ENCODE measurements at regions not wholly inside any gene's neighbourhood (a gene's known extent, or its start where the extent isn't known, plus 50 kb on each side); places are given as distances from the start of the nearest gene placed in this dataset.

DNA sequence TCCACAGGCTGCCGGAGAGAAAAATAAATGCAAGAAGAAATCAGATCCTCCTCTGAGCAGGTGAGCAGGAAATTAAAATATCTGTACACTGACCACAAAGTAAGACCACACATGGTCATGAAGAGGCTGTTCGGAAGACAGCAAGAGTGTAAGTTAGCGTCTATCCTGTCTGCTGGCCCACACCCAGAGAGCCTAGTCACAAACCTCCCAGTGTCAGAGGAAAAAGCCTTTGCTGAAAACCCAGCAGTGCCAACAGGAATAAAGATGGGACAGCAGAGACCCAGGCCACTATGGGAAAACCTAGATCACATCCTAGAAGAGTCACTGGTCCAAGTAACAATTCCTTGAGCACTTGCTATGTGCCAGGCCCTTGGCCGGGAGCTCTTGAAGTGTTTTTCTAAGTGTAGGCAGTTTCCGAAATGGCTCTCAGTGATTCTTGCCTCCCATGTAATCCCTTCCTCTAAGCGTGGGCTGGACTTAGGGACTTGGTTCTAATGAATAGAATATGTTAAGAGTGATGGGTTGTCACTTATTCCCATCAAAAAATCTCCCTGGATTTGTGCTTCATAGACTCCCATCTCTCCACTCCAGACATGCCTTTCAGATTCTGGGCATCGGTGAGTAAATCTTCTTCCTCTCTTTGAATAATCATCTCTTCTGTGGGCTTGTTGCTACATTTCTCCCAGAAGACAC lies 110.9 kb upstream of the PKDCC start:
- no peak for DNase-seq
- Mint-ChIP-seq H3K9me3 (no peaks in the 10 kb centered on the region), H3K4me3 (no peak overlapping the region), H3K4me1 (no peaks in the 10 kb centered on the region), H3K27me3 (ENCODE audit: low read depth in 3 of 3) (peaks cover under 1 to 3% (median 2%) of the 10 kb centered on the region in 3 donors), H3K36me3 (no peaks in the 10 kb centered on the region), H3K27ac (peak overlapping the region in 1 of 6 donors; percentile 26)

DNA sequence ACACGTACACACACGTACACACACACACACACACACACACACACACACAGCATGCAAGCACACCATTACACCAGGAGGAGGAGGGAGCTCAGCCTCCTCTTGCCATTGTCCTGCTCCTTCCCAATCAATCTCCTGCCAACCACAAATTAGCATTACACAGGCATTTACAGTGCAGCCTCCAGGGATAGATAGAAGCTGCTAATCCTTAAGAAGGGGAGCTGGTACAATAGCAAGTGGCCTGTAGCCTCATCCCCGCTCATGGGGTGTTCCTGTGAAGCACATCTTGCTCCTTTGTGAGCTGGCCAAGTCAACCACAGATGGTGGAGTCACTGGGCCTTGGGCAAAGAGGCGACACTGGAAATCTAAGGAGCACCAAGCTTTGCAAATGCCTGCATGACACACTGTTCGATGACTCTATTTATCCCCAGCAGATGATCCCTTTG lies 110.3 kb upstream of the PKDCC start:
- Mint-ChIP-seq H3K9me3 (no peaks in the 10 kb centered on the region), H3K27ac (peak overlapping the region in 1 of 6 donors; percentile 26), H3K4me1 (no peaks in the 10 kb centered on the region), H3K4me3 (no peak overlapping the region), H3K36me3 (no peaks in the 10 kb centered on the region), H3K27me3 (ENCODE audit: low read depth in 3 of 3) (peaks cover 2 to 3% (median 3%) of the 10 kb centered on the region in 3 donors)
- no peak for DNase-seq

DNA sequence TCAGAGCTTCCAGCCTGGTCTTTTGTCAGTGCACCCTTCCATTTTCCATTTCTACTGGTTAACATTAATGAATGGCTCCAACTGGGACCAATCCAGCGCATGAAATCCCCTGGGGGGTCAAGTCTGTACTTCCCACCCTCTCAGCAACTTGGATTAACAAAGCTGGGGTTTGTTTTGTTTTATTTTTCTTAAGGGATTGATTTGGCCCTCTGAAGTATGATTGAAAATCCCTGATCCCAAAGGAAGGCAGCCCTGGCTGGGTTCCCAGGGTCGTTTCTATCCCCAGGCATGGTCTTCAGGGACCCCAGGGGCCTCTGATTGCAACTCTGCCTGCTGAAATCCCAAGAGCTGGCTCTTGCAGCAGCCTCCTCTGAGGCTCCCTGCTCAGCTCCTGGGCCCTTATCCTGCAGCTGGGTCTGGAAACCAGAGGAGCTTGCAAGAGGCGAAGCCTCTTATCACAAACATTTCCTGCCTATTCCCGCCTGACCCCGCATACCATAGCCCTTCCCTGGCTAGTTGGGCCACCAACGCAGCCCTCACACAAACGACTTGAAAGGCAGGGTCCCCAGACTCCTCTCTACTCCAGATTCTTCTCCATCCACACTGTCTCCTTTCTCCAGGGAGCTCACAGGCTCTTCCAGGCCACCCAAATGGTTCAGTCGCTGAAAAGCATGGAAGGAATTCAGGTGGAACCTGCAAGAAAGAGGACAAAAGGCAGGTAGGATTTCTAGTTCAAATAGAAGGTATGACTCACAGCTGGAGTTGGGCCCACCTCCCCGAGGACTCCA lies 109.7 kb upstream of the PKDCC start:
- Mint-ChIP-seq H3K4me1 (no peaks in the 10 kb centered on the region), H3K27ac (no peak overlapping the region)

DNA sequence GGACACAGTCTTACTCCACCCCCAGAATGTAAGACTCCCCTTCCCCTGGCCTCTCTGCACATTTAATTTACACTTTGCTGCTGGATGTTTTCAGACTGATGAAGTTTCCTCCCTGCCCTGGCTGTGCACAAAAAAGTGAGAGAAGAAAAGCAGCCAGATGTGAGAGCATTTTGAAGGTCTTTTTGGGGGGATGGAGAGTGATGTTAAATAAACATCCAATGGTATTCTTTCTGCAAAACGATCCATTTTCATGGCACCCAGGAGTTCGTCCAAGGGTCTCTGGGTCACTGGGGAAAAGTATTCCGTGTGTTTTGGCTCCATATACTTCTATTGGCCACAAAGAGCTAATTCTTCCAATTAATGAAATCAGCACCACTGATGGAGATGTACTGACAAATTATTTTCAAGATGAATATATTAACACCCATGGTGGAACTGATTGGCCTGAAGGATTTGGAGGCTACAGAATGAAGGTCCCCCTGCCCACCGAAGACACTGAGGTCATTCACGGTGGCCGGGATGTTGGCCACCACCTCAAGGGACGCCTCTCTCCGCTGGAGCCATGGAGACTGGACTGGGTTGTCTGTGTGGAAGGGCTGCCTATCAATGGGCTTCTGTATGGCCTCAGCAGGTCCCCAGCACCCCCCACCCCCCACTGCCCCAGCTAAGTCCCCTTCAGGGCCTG lies 107.6 kb upstream of the PKDCC start:
- H3K36me3 Mint-ChIP-seq = no peaks in the 10 kb centered on the region
- no peaks in the 10 kb centered on the region for H3K4me1 Mint-ChIP-seq
- no peaks in the 10 kb centered on the region for H3K9me3 Mint-ChIP-seq
- H3K27ac Mint-ChIP-seq = no peak overlapping the region
- DNase-seq = no peak
- no peak overlapping the region for H3K4me3 Mint-ChIP-seq
- H3K27me3 Mint-ChIP-seq (ENCODE audit: low read depth in 3 of 3) = peaks cover 2 to 5% (median 2%) of the 10 kb centered on the region in 3 donors

More for the DNA sequence above, 109.7 kb upstream of the PKDCC start:
- no peaks in the 10 kb centered on the region for H3K36me3 Mint-ChIP-seq
- H3K4me3 Mint-ChIP-seq = no peak overlapping the region
- no peaks in the 10 kb centered on the region for H3K9me3 Mint-ChIP-seq
- peaks cover 2 to 3% (median 3%) of the 10 kb centered on the region in 3 donors for H3K27me3 Mint-ChIP-seq (ENCODE audit: low read depth in 3 of 3)
- DNase-seq = no peak

DNA sequence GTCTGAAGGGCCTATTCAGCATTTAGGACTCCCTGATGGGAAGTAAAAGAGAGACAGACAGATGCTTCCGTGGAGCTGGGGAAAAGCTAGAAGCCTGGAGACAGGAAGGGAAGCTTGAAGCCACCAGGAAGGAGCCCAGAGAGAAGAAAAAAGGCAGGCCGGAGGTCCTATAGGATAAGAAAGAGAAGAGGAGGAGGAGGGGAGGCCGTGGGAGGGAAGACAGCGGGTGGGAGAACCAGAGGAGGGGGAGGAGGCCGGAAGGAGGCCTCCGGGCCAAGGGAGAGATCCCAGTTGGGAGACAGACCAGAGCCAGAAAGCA lies 107.1 kb upstream of the PKDCC start:
- H3K9me3 Mint-ChIP-seq = no peaks in the 10 kb centered on the region
- no peak overlapping the region for H3K4me3 Mint-ChIP-seq
- H3K4me1 Mint-ChIP-seq = no peaks in the 10 kb centered on the region
- H3K27me3 Mint-ChIP-seq (ENCODE audit: low read depth in 3 of 3) = peaks cover 2 to 5% (median 5%) of the 10 kb centered on the region in 3 donors
- no peak overlapping the region for H3K27ac Mint-ChIP-seq
- no peaks in the 10 kb centered on the region for H3K36me3 Mint-ChIP-seq
- no peak for DNase-seq

DNA sequence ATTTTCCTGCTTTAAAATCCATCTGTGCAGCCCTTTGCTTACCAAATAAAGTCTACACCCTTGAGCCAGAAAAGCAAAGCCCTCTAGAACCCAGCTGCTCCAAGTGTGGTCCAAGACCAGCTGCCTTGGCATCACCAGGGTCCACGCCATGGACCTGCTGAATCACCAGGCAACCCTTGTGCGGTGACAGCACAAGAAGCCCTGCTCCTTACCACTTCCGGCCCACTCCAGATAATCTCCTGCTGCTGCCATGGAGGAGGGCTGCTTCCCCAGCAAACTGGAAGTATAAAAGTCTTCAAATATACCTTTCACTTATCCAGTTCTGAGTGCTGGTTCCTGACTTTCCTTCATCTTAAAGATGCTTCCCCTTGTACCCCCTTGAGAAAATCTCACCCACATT lies 106.0 kb upstream of the PKDCC start:
- Mint-ChIP-seq H3K27me3 (ENCODE audit: low read depth in 3 of 3) (peaks cover 5 to 6% (median 5%) of the 10 kb centered on the region in 3 donors), H3K9me3 (no peaks in the 10 kb centered on the region), H3K4me3 (no peak overlapping the region), H3K36me3 (no peaks in the 10 kb centered on the region), H3K27ac (no peak overlapping the region), H3K4me1 (no peaks in the 10 kb centered on the region)
- no peak for DNase-seq

DNA sequence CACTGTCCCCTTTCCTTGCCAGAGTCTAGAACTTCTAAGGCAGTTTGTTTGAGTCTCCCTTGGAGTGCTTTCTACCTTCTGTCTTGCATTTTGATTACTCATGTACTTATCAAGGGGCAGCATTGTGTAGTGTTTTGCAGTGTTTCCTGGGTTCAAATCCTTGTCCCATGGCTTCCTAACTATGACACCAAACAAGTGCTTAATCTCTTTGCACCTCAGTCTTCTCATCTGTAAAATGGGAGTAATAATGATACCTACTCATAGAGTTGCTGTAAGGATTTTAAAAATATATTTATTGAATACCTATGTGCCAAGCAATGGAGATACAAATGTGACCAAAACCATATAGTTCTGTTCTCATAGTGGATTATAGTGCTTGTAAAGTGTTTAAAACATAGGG lies 105.5 kb upstream of the PKDCC start:
- peaks cover 5 to 6% (median 5%) of the 10 kb centered on the region in 3 donors for H3K27me3 Mint-ChIP-seq (ENCODE audit: low read depth in 3 of 3)
- H3K27ac Mint-ChIP-seq = no peak overlapping the region
- H3K9me3 Mint-ChIP-seq = no peaks in the 10 kb centered on the region
- no peaks in the 10 kb centered on the region for H3K36me3 Mint-ChIP-seq
- no peak overlapping the region for H3K4me3 Mint-ChIP-seq
- no peak for DNase-seq
- no peaks in the 10 kb centered on the region for H3K4me1 Mint-ChIP-seq

DNA sequence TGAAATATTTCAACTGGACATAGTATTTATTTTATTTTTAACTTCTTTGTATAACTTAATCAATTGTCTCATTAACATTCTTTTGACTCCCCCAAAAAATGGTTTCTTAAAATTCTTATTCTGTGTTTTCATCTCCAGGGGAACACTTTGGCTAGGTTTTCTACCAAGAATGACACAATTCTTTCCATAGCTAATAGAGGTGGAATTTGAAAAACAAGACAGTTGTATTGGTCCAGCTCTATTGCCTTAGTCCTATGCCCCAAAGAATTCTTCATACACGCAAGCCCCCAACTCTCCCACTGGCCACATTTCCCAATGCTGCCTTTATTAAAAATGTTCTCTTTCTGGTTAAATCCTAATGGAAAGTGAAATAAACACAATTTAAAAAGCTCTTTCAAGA lies 104.7 kb upstream of the PKDCC start:
- Mint-ChIP-seq H3K4me3 (no peak overlapping the region), H3K36me3 (no peaks in the 10 kb centered on the region), H3K27ac (no peak overlapping the region), H3K9me3 (no peaks in the 10 kb centered on the region), H3K4me1 (no peaks in the 10 kb centered on the region), H3K27me3 (ENCODE audit: low read depth in 3 of 3) (peaks cover 5 to 6% (median 5%) of the 10 kb centered on the region in 3 donors)
- DNase-seq = no peak

DNA sequence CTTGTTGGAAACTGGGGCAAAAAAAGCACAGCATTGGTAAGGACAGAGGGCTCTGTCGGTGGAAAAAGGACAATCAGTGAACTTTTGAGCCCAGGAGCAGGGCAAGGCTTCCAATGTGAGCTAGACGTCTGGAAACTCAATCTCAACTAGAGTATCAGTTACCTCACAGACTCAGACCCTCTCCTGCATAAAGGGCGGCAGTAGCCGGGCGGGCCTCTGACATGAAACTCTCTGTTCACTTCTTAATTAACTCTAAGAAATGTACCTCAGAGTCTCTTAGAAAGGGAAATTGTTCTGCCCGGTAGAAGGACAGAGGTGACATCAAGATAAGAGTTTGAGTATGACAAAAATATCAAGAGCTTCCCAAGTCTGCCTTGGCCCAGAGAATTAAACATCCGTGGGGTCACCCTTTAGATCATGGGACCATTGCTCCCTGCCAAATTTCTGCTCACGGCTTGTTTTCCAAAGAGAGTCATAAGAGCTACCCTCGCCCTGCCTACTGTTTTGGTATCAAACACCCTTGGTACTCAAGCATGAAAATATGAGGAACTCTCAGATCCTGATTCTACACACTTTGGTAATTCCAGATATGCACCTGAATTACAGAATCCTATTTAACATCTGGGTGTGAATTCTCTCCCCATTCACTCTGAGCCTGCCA lies 103.5 kb upstream of the PKDCC start:
- H3K27ac Mint-ChIP-seq = no peak overlapping the region
- no peak overlapping the region for H3K4me3 Mint-ChIP-seq
- no peaks in the 10 kb centered on the region for H3K9me3 Mint-ChIP-seq
- no peak for DNase-seq
- peaks cover 5 to 9% (median 7%) of the 10 kb centered on the region in 3 donors for H3K27me3 Mint-ChIP-seq (ENCODE audit: low read depth in 3 of 3)
- no peaks in the 10 kb centered on the region for H3K4me1 Mint-ChIP-seq
- no peaks in the 10 kb centered on the region for H3K36me3 Mint-ChIP-seq

DNA sequence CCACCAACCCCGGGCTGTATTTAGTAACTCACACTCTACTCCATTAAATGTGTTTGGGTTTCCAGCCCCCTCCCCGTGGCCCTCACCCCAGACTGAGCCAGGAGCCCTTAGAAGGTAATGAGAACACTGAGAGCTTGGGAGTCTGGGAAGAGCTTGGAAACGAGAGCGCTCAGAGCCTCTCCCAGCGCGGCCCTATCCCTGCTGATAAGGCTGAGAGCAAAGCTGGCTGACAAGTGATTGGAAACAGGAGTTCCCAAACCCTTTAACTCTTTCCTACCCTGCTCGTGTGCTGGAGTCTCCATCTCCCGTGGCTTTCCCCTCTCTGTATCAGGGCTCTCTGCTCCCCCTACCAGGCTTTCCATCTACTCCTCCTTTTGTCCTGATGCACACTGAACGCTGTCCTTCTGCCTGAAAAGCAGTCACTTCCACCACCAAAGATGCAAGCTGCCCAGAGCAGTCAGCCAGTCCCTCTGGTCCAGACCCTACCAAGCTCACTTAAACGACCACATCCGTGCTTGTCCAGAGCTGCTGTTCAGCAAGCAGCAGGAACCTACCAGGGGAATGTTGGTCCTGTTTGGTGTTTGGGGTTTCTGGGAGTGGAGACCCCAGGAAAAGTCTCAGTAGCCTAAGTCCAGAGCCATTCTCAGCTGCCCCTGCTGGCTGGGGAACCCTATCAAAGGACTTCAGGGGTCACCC lies 100.0 kb upstream of the PKDCC start:
- H3K9me3 Mint-ChIP-seq = no peaks in the 10 kb centered on the region
- H3K27ac Mint-ChIP-seq = no peak overlapping the region
- H3K4me3 Mint-ChIP-seq = no peak overlapping the region
- H3K4me1 Mint-ChIP-seq = no peaks in the 10 kb centered on the region
- DNase-seq = no peak
- no peaks in the 10 kb centered on the region for H3K36me3 Mint-ChIP-seq
- H3K27me3 Mint-ChIP-seq (ENCODE audit: low read depth in 3 of 3) = peaks cover 5 to 10% (median 7%) of the 10 kb centered on the region in 3 donors

DNA sequence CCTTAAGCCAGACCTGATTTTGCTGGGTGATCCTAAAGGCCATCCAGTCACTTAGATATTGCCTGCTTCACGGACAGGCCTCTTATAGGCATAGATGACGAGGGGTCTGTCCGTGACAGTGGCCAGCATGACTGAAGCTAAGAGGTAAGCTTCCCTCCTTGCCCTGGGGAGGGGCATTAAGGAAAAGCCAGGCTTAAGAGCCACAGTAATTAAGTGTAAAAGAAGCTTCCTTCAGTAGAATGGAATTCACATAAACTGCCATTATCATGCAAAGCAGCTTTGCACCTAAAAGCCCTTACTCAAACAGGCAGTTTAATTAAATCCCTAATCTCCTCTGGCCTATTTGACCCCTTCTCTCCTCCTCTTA lies 99.4 kb upstream of the PKDCC start:
- Mint-ChIP-seq H3K36me3 (no peaks in the 10 kb centered on the region), H3K4me1 (peaks cover 0 to 1% of the 10 kb centered on the region in 2 donors), H3K4me3 (no peak overlapping the region), H3K27me3 (ENCODE audit: low read depth in 3 of 3) (peaks cover 5 to 10% (median 7%) of the 10 kb centered on the region in 3 donors), H3K27ac (no peak overlapping the region), H3K9me3 (no peaks in the 10 kb centered on the region)
- no peak for DNase-seq

DNA sequence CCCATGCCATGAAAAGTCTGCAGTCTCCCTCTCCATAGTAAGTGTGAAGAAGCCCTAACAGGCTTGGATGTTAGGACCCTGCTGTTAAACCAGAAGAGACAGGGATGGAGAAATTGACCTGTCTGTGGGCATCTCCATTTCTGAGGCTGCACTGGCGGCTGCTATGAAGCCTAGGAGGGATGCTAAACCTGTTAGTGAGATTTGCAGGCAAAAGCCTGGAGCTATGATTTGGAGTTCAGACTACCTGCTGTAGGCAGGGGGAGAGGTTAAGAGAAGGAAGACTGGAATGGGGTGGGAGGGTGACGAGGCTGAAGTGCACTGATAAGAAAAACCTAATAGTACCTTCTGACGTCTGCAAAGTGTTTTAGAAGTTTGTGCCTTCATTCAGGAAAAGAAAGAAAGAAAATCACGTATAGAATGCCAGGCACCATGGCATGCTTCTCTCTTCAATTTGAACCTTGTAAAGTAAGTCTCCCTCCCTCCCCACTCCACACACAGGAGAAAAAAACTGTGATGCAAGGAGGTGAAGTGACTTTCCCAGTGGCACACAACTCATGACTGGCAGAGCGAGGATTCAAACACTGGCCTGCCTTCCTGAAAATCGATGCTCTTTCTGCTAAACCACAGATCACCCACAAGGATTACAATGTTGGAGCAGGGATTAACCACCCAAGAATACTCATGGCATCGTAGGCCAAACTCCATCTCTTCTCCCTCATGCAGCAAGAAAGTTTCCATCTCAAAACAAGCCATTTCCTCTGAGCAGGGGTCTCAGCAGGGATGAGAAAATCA lies 98.5 kb upstream of the PKDCC start:
- DNase-seq = no peak
- H3K27ac Mint-ChIP-seq = no peak overlapping the region
- H3K4me1 Mint-ChIP-seq = peaks cover 0 to 7% of the 10 kb centered on the region in 2 donors
- peaks cover 5 to 9% (median 8%) of the 10 kb centered on the region in 3 donors for H3K27me3 Mint-ChIP-seq (ENCODE audit: low read depth in 3 of 3)
- no peaks in the 10 kb centered on the region for H3K36me3 Mint-ChIP-seq
- no peak overlapping the region for H3K4me3 Mint-ChIP-seq
- H3K9me3 Mint-ChIP-seq = no peaks in the 10 kb centered on the region

Measured in immature natural killer cell (primary cell).